Breast epithelium (tissue), 3 donors: ENCODE measurements at regions not wholly inside any gene's neighbourhood (a gene's known extent, or its start where the extent isn't known, plus 50 kb on each side); places are given as distances from the start of the nearest gene placed in this dataset.

Experiments used
- POLR2A ChIP-seq: fragments of 450-650 bp; IDR thresholded peaks from one replicate; pipeline ENCODE4 v1.6.1; 2016; ENCODE audit warnings: antibody characterized with exemption, mild to moderate bottlenecking, moderate library complexity
- TF ChIP-seq, protein P1 (sequence below), 3 donors: fragments of 450-650 bp; IDR thresholded peaks; one replicate each; pipeline ENCODE4 v1.5.1; 2016 to 2017; ENCODE audit warnings: antibody characterized with exemption in 3 of 3, mild to moderate bottlenecking in 3 of 3, moderate library complexity in 3 of 3

GRCh38 chr13:63546524-63546923 lies 2130.9 kb upstream of the PCDH20 start:
- TF ChIP-seq, protein P1, sequence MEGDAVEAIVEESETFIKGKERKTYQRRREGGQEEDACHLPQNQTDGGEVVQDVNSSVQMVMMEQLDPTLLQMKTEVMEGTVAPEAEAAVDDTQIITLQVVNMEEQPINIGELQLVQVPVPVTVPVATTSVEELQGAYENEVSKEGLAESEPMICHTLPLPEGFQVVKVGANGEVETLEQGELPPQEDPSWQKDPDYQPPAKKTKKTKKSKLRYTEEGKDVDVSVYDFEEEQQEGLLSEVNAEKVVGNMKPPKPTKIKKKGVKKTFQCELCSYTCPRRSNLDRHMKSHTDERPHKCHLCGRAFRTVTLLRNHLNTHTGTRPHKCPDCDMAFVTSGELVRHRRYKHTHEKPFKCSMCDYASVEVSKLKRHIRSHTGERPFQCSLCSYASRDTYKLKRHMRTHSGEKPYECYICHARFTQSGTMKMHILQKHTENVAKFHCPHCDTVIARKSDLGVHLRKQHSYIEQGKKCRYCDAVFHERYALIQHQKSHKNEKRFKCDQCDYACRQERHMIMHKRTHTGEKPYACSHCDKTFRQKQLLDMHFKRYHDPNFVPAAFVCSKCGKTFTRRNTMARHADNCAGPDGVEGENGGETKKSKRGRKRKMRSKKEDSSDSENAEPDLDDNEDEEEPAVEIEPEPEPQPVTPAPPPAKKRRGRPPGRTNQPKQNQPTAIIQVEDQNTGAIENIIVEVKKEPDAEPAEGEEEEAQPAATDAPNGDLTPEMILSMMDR (IDR thresholded peaks at IDR 0.05): no peak
- TF ChIP-seq POLR2A: no peak
